IMR-90 (cell line): ENCODE measurements at regions not wholly inside any gene's neighbourhood (a gene's known extent, or its start where the extent isn't known, plus 50 kb on each side); places are given as distances from the start of the nearest gene placed in this dataset.

ENCODE experiments used
- ATAC-seq: fragments of 200-7000 bp; cut with Tn5 transposase; 2 replicates; pipeline ENCODE4 v1.9.1; 2020; ENCODE audit warnings: low read depth, mild to moderate bottlenecking, moderate library complexity
- BruUV-seq: library from RNA; stranded (reverse); fragments of 400-500 nt; replicated peaks from 2 replicates; lab custom pipeline; 2021; lab: Mats Ljungman, UMichigan
- CTCF ChIA-PET: fragments of 300-600 bp; formaldehyde crosslinking; extraction: SDS; loops from one replicate; lab custom pipeline; 2021; ENCODE audit warnings: antibody characterized with exemption; lab: Yijun Ruan, JAX
- POLR2A ChIA-PET: fragments of 300-600 bp; sonication (Branson Sonifier 250); formaldehyde crosslinking; loops from one replicate; lab custom pipeline; 2022; ENCODE audit warnings: antibody characterized with exemption; ENCODE audit not compliant: unreplicated experiment; lab: Charles Lee
- DNase-seq: peaks from one replicate; pipeline ENCODE4 v3.0.0; 2013
- H2AFZ ChIP-seq: replicated peaks from 2 replicates; pipeline ENCODE3; 2013; ENCODE audit warnings: low read length, mild to moderate bottlenecking; ENCODE audit not compliant: poor library complexity
- H2AK5ac ChIP-seq: 2 replicates; pipeline ENCODE4 v1.6.1; 2013; ENCODE audit warnings: low read depth, low read length, inconsistent platforms
- H2AK9ac ChIP-seq: replicated peaks from 2 replicates; pipeline ENCODE3; 2013; ENCODE audit warnings: mild to moderate bottlenecking, low read depth, low read length, moderate library complexity; ENCODE audit not compliant: poor library complexity
- H2BK120ac ChIP-seq: 2 replicates; pipeline ENCODE4 v1.6.1; 2013; ENCODE audit warnings: low read depth, low read length, inconsistent platforms
- H2BK15ac ChIP-seq: 3 replicates; pipeline ENCODE4 v1.6.1; 2013; ENCODE audit warnings: low read depth, low read length, inconsistent platforms
- H2BK20ac ChIP-seq: 2 replicates; pipeline ENCODE4 v1.6.1; 2013; ENCODE audit warnings: low read depth, mild to moderate bottlenecking, inconsistent platforms, low read length, moderate library complexity
- H2BK5ac ChIP-seq: 2 replicates; pipeline ENCODE4 v1.6.1; 2013; ENCODE audit warnings: mild to moderate bottlenecking, low read depth, low read length, inconsistent platforms; ENCODE audit not compliant: poor library complexity, severe bottlenecking
- H3K14ac ChIP-seq: replicated peaks from 2 replicates; pipeline ENCODE4 v1.6.1; 2013; ENCODE audit warnings: low read depth, low read length, inconsistent platforms
- H3K18ac ChIP-seq: 2 replicates; pipeline ENCODE4 v1.6.1; 2013; ENCODE audit warnings: low read depth, low read length, control low read depth
- H3K23ac ChIP-seq: 2 replicates; pipeline ENCODE4 v1.6.1; 2013; ENCODE audit warnings: low read depth, low read length, inconsistent platforms
- H3K27ac ChIP-seq: 2 replicates; pipeline ENCODE4 v1.5.1; 2013; ENCODE audit warnings: mild to moderate bottlenecking, control low read depth, low read length; ENCODE audit not compliant: insufficient read depth
- H3K27me3 ChIP-seq: 2 replicates; pipeline ENCODE4 v1.6.1; 2013; ENCODE audit warnings: low read length; ENCODE audit not compliant: control insufficient read depth, insufficient read depth
- H3K36me3 ChIP-seq: 2 replicates; pipeline ENCODE4 v1.6.1; 2013; ENCODE audit warnings: low read length, mixed read lengths; ENCODE audit not compliant: control insufficient read depth, insufficient read depth
- H3K4ac ChIP-seq: 2 replicates; pipeline ENCODE4 v1.6.1; 2013; ENCODE audit warnings: low read depth, low read length, inconsistent platforms
- H3K4me1 ChIP-seq: 2 replicates; pipeline ENCODE4 v1.6.1; 2013; ENCODE audit warnings: low read length, mixed read lengths; ENCODE audit not compliant: control insufficient read depth, insufficient read depth
- H3K4me2 ChIP-seq: 2 replicates; pipeline ENCODE4 v1.6.1; 2013; ENCODE audit warnings: low read depth, mild to moderate bottlenecking, control low read depth, low read length, moderate library complexity
- H3K4me3 ChIP-seq: 2 replicates; pipeline ENCODE4 v1.5.1; 2013; ENCODE audit warnings: low read depth, mild to moderate bottlenecking, control low read depth, low read length, moderate library complexity; ENCODE audit not compliant: insufficient read depth
- H3K56ac ChIP-seq: 2 replicates; pipeline ENCODE4 v1.6.1; 2013; ENCODE audit warnings: low read length, inconsistent platforms; ENCODE audit not compliant: insufficient read depth; ENCODE audit errors: extremely low read depth
- H3K79me1 ChIP-seq, 2 experiments: 2 replicates each; pipeline ENCODE4 v1.6.1; 2013; ENCODE audit warnings: low read length in 2 of 2, inconsistent platforms in 1 of 2, low read depth in 1 of 2
- H3K9ac ChIP-seq: 2 replicates; pipeline ENCODE4 v1.6.1; 2013; ENCODE audit warnings: low read depth, low read length, control low read depth
- H3K9me1 ChIP-seq: 2 replicates; pipeline ENCODE4 v1.6.1; 2013; ENCODE audit warnings: low read length, inconsistent platforms; ENCODE audit not compliant: insufficient read depth
- H3K9me3 ChIP-seq: 2 replicates; pipeline ENCODE4 v1.6.1; 2013; ENCODE audit warnings: low read length; ENCODE audit not compliant: control insufficient read depth, insufficient read depth
- H4K20me1 ChIP-seq: 2 replicates; pipeline ENCODE4 v1.6.1; 2013; ENCODE audit warnings: low read length, inconsistent platforms; ENCODE audit not compliant: insufficient read depth
- H4K5ac ChIP-seq: 2 replicates; pipeline ENCODE4 v1.6.1; 2013; ENCODE audit warnings: mild to moderate bottlenecking, low read depth, low read length, control low read depth
- H4K8ac ChIP-seq, 2 experiments: 2 replicates each; pipeline ENCODE4 v1.6.1; 2013; ENCODE audit warnings: low read depth in 2 of 2, low read length in 2 of 2, control low read depth in 1 of 2, inconsistent platforms in 1 of 2
- H4K91ac ChIP-seq: 2 replicates; pipeline ENCODE4 v1.6.1; 2013; ENCODE audit warnings: low read depth, low read length, inconsistent platforms; ENCODE audit not compliant: insufficient read depth
- MAFK ChIP-seq: IDR thresholded peaks from 2 replicates; pipeline ENCODE4 v1.6.1; 2012; ENCODE audit warnings: low read depth, low read length, improper control_type of control experiment
- NFE2L2 ChIP-seq: fragments of 150-350 bp; IDR thresholded peaks from 2 replicates; pipeline ENCODE4 v1.6.1; 2016; ENCODE audit warnings: low read depth, mild to moderate bottlenecking, low read length
- POLR2A ChIP-seq: IDR thresholded peaks from 2 replicates; pipeline ENCODE4 v1.6.1; 2012; ENCODE audit warnings: mild to moderate bottlenecking, low read depth, low read length
- SMC3 ChIP-seq: fragments of 150-350 bp; IDR thresholded peaks from 2 replicates; pipeline ENCODE4 v1.6.1; 2016; ENCODE audit warnings: low read depth, mild to moderate bottlenecking, antibody characterized with exemption, low read length, moderate library complexity
- WGBS, 2 experiments: methylation state at CpG; one replicate each; pipeline versions ENCODE4 v1.1.5 to v1.1.7; 2013; ENCODE audit warnings: missing lambda C conversion rate in 2 of 2; ENCODE audit not compliant: insufficient read length in 1 of 2; ENCODE audit errors: extremely low coverage in 2 of 2; 5-methylcytosine and 5-hydroxymethylcytosine counted together
- dilution Hi-C: fragments of 300-500 bp; cut with HindIII; formaldehyde crosslinking; loops from one replicate; pipeline ENCODE4 v1.14.3; 2018; ENCODE audit warnings: low sequenced_read_pairs; ENCODE audit not compliant: unreplicated experiment
- in situ Hi-C: fragments of 300-500 bp; cut with MboI; formaldehyde crosslinking; loops from 3 replicates; pipeline ENCODE4 v1.14.3; 2019; ENCODE audit warnings: low sequenced_read_pairs, inconsistent platforms, mixed read lengths
- intact Hi-C: fragments of 100-400 bp; cut with micrococcal nuclease; formaldehyde crosslinking; loops from 2 replicates; pipeline ENCODE4 v1.10.0; 2022
- TF ChIP-seq, protein P1 (sequence below): fragments of 150-350 bp; IDR thresholded peaks from 2 replicates; pipeline ENCODE4 v1.6.1; 2016; ENCODE audit warnings: low read depth, mild to moderate bottlenecking, low read length, moderate library complexity, borderline replicate concordance
- TF ChIP-seq, protein P2 (sequence below): fragments of 150-350 bp; IDR thresholded peaks from 2 replicates; pipeline ENCODE4 v1.6.1; 2017; ENCODE audit warnings: mild to moderate bottlenecking, antibody characterized with exemption, low read length, low read depth

GRCh38 chr3:104835376-104835775 is 531.3 kb upstream of the ALCAM start:
- no peaks in the 10 kb centered on the region for H3K9me3 ChIP-seq
- DNase-seq (no peak), ATAC-seq (no peak)
- in situ Hi-C loops, result no loop called here
- no peaks in the 10 kb centered on the region for H3K27me3 ChIP-seq
- H2AK5ac ChIP-seq, result no peak overlapping the region
- no peaks in the 10 kb centered on the region for H3K79me1 ChIP-seq
- no peak overlapping the region for H2AK9ac ChIP-seq
- 0 out of 2 replicates have a peak, but pooled peaks cover 1% of the 10 kb centered on the region for H3K9me1 ChIP-seq
- H4K20me1 ChIP-seq, result no peaks in the 10 kb centered on the region
- H3K23ac ChIP-seq, result no peak overlapping the region
- H2BK120ac ChIP-seq, result no peak overlapping the region
- H3K56ac ChIP-seq, result no peak overlapping the region
- H3K4me1 ChIP-seq, result peaks cover 2% of the 10 kb centered on the region; the same call in 1 of the 2 replicates
- H3K18ac ChIP-seq, result no peak overlapping the region
- dilution Hi-C loops, result no loop called here
- no peak overlapping the region for H3K27ac ChIP-seq
- CTCF ChIA-PET, result no interaction called here
- H2BK15ac ChIP-seq, result no peak overlapping the region
- H2AFZ ChIP-seq, result no peak overlapping the region
- no peak overlapping the region for H3K4ac ChIP-seq
- POLR2A ChIA-PET, result no interaction called here
- H4K91ac ChIP-seq, result no peak overlapping the region
- no peak overlapping the region for H3K4me2 ChIP-seq
- intact Hi-C loops, result loop anchor here (10.0 kb wide), 1 partner anchor 529 kb away; the partner anchor contains the start of gene ALCAM
- no peaks in the 10 kb centered on the region for H3K36me3 ChIP-seq
- H2BK20ac ChIP-seq, result no peak overlapping the region
- TF ChIP-seq, protein P1, sequence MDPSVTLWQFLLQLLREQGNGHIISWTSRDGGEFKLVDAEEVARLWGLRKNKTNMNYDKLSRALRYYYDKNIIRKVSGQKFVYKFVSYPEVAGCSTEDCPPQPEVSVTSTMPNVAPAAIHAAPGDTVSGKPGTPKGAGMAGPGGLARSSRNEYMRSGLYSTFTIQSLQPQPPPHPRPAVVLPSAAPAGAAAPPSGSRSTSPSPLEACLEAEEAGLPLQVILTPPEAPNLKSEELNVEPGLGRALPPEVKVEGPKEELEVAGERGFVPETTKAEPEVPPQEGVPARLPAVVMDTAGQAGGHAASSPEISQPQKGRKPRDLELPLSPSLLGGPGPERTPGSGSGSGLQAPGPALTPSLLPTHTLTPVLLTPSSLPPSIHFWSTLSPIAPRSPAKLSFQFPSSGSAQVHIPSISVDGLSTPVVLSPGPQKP, result no peak
- TF ChIP-seq, protein P2, sequence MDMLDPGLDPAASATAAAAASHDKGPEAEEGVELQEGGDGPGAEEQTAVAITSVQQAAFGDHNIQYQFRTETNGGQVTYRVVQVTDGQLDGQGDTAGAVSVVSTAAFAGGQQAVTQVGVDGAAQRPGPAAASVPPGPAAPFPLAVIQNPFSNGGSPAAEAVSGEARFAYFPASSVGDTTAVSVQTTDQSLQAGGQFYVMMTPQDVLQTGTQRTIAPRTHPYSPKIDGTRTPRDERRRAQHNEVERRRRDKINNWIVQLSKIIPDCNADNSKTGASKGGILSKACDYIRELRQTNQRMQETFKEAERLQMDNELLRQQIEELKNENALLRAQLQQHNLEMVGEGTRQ, result no peak
- no peak for TF ChIP-seq MAFK
- no peak for TF ChIP-seq NFE2L2
- TF ChIP-seq POLR2A, result no peak
- no peak for TF ChIP-seq SMC3
- no peak overlapping the region for H2BK5ac ChIP-seq
- no TSS peak for BruUV-seq
- H3K4me3 ChIP-seq, result no peak overlapping the region
- H3K14ac ChIP-seq, result no peak overlapping the region
- WGBS, 2 experiments, result no CpG with 5 or more reads among the region's 1 CpG
- no peak overlapping the region for H4K8ac ChIP-seq
- H4K5ac ChIP-seq, result no peak overlapping the region
- H3K9ac ChIP-seq, result no peak overlapping the region
